Neuronal stem cell (in vitro differentiated cells): ENCODE measurements at regions not wholly inside any gene's neighbourhood (a gene's known extent, or its start where the extent isn't known, plus 50 kb on each side); places are given as distances from the start of the nearest gene placed in this dataset.

Experiments
- DNase-seq: peaks from one replicate; pipeline ENCODE4 v3.0.0-alpha.2; 2013; ENCODE audit warnings: low spot score
- H2AFZ ChIP-seq: one replicate; pipeline ENCODE4 v1.6.1; 2013; ENCODE audit warnings: mild to moderate bottlenecking, low read length, inconsistent platforms
- H2AK5ac ChIP-seq: 2 replicates; pipeline ENCODE4 v1.6.1; 2013; ENCODE audit warnings: low read depth, mild to moderate bottlenecking, inconsistent platforms, low read length, moderate library complexity, mixed read lengths
- H2BK120ac ChIP-seq: 2 replicates; pipeline ENCODE4 v1.6.1; 2013; ENCODE audit warnings: low read depth, mild to moderate bottlenecking, inconsistent platforms, low read length, moderate library complexity, mixed read lengths
- H2BK12ac ChIP-seq: one replicate; pipeline ENCODE4 v1.6.1; 2013; ENCODE audit warnings: low read length, inconsistent platforms
- H2BK15ac ChIP-seq: 2 replicates; pipeline ENCODE4 v1.6.1; 2013; ENCODE audit warnings: mild to moderate bottlenecking, low read length, inconsistent platforms, mixed read lengths
- H2BK5ac ChIP-seq: one replicate; pipeline ENCODE4 v1.6.1; 2013; ENCODE audit warnings: inconsistent platforms, mild to moderate bottlenecking, low read length, moderate library complexity
- H3K14ac ChIP-seq: one replicate; pipeline ENCODE4 v1.6.1; 2013; ENCODE audit warnings: low read length, inconsistent platforms
- H3K18ac ChIP-seq: 2 replicates; pipeline ENCODE4 v1.6.1; 2013; ENCODE audit warnings: low read length, inconsistent platforms
- H3K23ac ChIP-seq: 2 replicates; pipeline ENCODE4 v1.6.1; 2013; ENCODE audit warnings: low read depth, mild to moderate bottlenecking, mixed read lengths, low read length, inconsistent platforms; ENCODE audit not compliant: poor library complexity
- H3K27ac ChIP-seq: replicated peaks from 3 replicates; pipeline ENCODE4 v1.5.1; 2013; ENCODE audit warnings: low read length, inconsistent platforms
- H3K27me3 ChIP-seq, 3 experiments: 2 replicates each; pipeline ENCODE4 v1.6.1; 2013; ENCODE audit warnings: low read length in 3 of 3, mild to moderate bottlenecking in 2 of 3, inconsistent platforms in 1 of 3, low read depth in 1 of 3, mixed read lengths in 1 of 3, moderate library complexity in 1 of 3; ENCODE audit not compliant: control insufficient read depth in 3 of 3, insufficient read depth in 3 of 3
- H3K36me3 ChIP-seq, 2 donors: replicated peaks in 1 of 2; 2 replicates each; pipeline ENCODE4 v1.6.1; 2013; ENCODE audit warnings: low read length in 2 of 2; ENCODE audit not compliant: control insufficient read depth in 2 of 2, insufficient read depth in 2 of 2
- H3K4ac ChIP-seq: 2 replicates; pipeline ENCODE4 v1.6.1; 2013; ENCODE audit warnings: inconsistent platforms, mild to moderate bottlenecking, low read length, moderate library complexity
- H3K4me1 ChIP-seq, 2 donors: 1 replicate in 1 of 2; 2 replicates in 1 of 2; pipeline ENCODE4 v1.6.1; 2013; ENCODE audit warnings: low read length in 2 of 2, low read depth in 1 of 2; ENCODE audit not compliant: control insufficient read depth in 2 of 2, insufficient read depth in 1 of 2
- H3K4me2 ChIP-seq: one replicate; pipeline ENCODE4 v1.6.1; 2013; ENCODE audit warnings: mild to moderate bottlenecking, low read length, inconsistent platforms; ENCODE audit not compliant: insufficient read depth, poor library complexity, severe bottlenecking
- H3K4me3 ChIP-seq, 2 donors: 2 replicates each; pipeline ENCODE4 v1.5.1; 2013; ENCODE audit warnings: low read length in 2 of 2, mild to moderate bottlenecking in 2 of 2, inconsistent platforms in 1 of 2, moderate library complexity in 1 of 2
- H3K79me1 ChIP-seq: one replicate; pipeline ENCODE4 v1.6.1; 2013; ENCODE audit warnings: low read depth, mild to moderate bottlenecking, inconsistent platforms, low read length, moderate library complexity
- H3K9ac ChIP-seq: one replicate; pipeline ENCODE4 v1.6.1; 2013; ENCODE audit warnings: mild to moderate bottlenecking, low read depth, low read length, inconsistent platforms; ENCODE audit not compliant: poor library complexity
- H3K9me3 ChIP-seq, 2 donors: replicated peaks in 1 of 2; 2 replicates each; pipeline versions ENCODE3 to v1.6.1; 2013; ENCODE audit warnings: low read length in 2 of 2, mild to moderate bottlenecking in 2 of 2, inconsistent platforms in 1 of 2, low read depth in 1 of 2, mixed read lengths in 1 of 2, moderate library complexity in 1 of 2; ENCODE audit not compliant: control insufficient read depth in 2 of 2, insufficient read depth in 1 of 2
- H4K8ac ChIP-seq: one replicate; pipeline ENCODE4 v1.6.1; 2013; ENCODE audit warnings: low read depth, mild to moderate bottlenecking, inconsistent platforms, low read length, moderate library complexity
- H4K91ac ChIP-seq: one replicate; pipeline ENCODE4 v1.6.1; 2013; ENCODE audit warnings: low read length, low read depth, mild to moderate bottlenecking, inconsistent platforms; ENCODE audit not compliant: poor library complexity
- WGBS, 2 donors: extraction: QIAGEN DNeasy Blood & Tissue Kit; methylation state at CpG; one replicate each; pipeline ENCODE4 v1.1.7; 2013; ENCODE audit warnings: missing lambda C conversion rate in 2 of 2, mixed read lengths in 1 of 2; ENCODE audit not compliant: insufficient read length in 2 of 2, insufficient replicate concordance in 1 of 2; ENCODE audit errors: extremely low coverage in 2 of 2; 5-methylcytosine and 5-hydroxymethylcytosine counted together

- no peak overlapping the region for H2AFZ ChIP-seq
- no peak for DNase-seq
- H2BK12ac ChIP-seq: no peak overlapping the region
- H3K4me1 ChIP-seq: peaks cover 3 to 7% of the 10 kb centered on the region in 2 donors
- no peak overlapping the region for H3K27ac ChIP-seq
- no peak overlapping the region for H2BK120ac ChIP-seq
- H3K4ac ChIP-seq: no peak overlapping the region
- H2AK5ac ChIP-seq: no peak overlapping the region
- no peaks in the 10 kb centered on the region for H3K27me3 ChIP-seq
- no peak overlapping the region for H2BK15ac ChIP-seq
- WGBS, 2 donors: no CpG with 5 or more reads among the region's 1 CpG
- no peak overlapping the region for H3K4me2 ChIP-seq
- H3K18ac ChIP-seq: no peak overlapping the region
- H3K79me1 ChIP-seq: no peaks in the 10 kb centered on the region
- no peak overlapping the region for H3K23ac ChIP-seq
- no peak overlapping the region for H3K9ac ChIP-seq
- H3K9me3 ChIP-seq: no peaks in the 10 kb centered on the region
- H3K14ac ChIP-seq: no peak overlapping the region
- H3K4me3 ChIP-seq: no peak overlapping the region
- no peak overlapping the region for H2BK5ac ChIP-seq
- H4K8ac ChIP-seq: no peak overlapping the region
- no peaks in the 10 kb centered on the region for H3K36me3 ChIP-seq
- H4K91ac ChIP-seq: no peak overlapping the region
Measured at GRCh38 chr11:128242451-128242850, 344.9 kb downstream of the ETS1 start.

- no peak overlapping the region for H2BK120ac ChIP-seq
- H2AK5ac ChIP-seq: no peak overlapping the region
- no peak overlapping the region for H3K9ac ChIP-seq
- H3K14ac ChIP-seq: no peak overlapping the region
- no peak overlapping the region for H4K8ac ChIP-seq
- H4K91ac ChIP-seq: no peak overlapping the region
- no peak for DNase-seq
- H3K4ac ChIP-seq: no peak overlapping the region
- H2AFZ ChIP-seq: no peak overlapping the region
- H3K18ac ChIP-seq: no peak overlapping the region
- H2BK15ac ChIP-seq: no peak overlapping the region
- H2BK12ac ChIP-seq: no peak overlapping the region
- H3K23ac ChIP-seq: no peak overlapping the region
- H3K4me1 ChIP-seq: no peaks in the 10 kb centered on the region
- no peaks in the 10 kb centered on the region for H3K36me3 ChIP-seq
- H2BK5ac ChIP-seq: no peak overlapping the region
- no peaks in the 10 kb centered on the region for H3K9me3 ChIP-seq
- H3K27ac ChIP-seq: no peak overlapping the region
- no peaks in the 10 kb centered on the region for H3K79me1 ChIP-seq
- no peaks in the 10 kb centered on the region for H3K27me3 ChIP-seq
- no peak overlapping the region for H3K4me2 ChIP-seq
- WGBS, 2 donors: no CpG with 5 or more reads among the region's 6 CpGs
- H3K4me3 ChIP-seq: no peak overlapping the region
Measured at GRCh38 chr11:128240546-128240945, 346.8 kb downstream of the ETS1 start.

DNA sequence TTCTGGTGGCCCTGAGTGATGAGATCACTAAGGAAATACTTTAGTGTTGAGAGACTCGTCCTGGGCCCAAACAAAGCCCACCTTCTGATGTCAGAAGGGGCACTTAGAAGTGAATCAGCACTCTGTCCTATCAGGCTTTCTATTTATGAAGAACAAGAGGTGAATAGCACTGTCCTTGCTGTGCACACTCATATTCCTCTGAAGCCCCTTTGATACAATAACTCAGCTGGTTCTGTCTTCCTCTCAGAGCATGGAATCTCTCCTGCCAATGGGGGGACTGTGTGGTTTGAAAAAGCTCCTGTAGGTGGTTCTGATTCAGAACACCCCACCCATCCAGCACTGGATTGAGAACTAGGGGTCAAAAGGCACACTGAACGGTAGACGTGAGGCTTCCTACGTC is 348.1 kb downstream of the ETS1 start:
- no peaks in the 10 kb centered on the region for H3K27me3 ChIP-seq
- H3K4me3 ChIP-seq: no peak overlapping the region
- WGBS, 2 donors: no CpG with 5 or more reads among the region's 4 CpGs
- no peak overlapping the region for H3K23ac ChIP-seq
- H3K4me2 ChIP-seq: no peak overlapping the region
- no peak overlapping the region for H3K14ac ChIP-seq
- H3K4ac ChIP-seq: no peak overlapping the region
- H2BK5ac ChIP-seq: no peak overlapping the region
- H3K9ac ChIP-seq: no peak overlapping the region
- DNase-seq: no peak
- H4K91ac ChIP-seq: no peak overlapping the region
- H3K18ac ChIP-seq: no peak overlapping the region
- no peak overlapping the region for H2BK120ac ChIP-seq
- H2BK15ac ChIP-seq: no peak overlapping the region
- no peaks in the 10 kb centered on the region for H3K79me1 ChIP-seq
- no peak overlapping the region for H4K8ac ChIP-seq
- H3K36me3 ChIP-seq: no peaks in the 10 kb centered on the region
- no peaks in the 10 kb centered on the region for H3K4me1 ChIP-seq
- peak overlapping the region; percentile 73 for H2AFZ ChIP-seq
- H3K27ac ChIP-seq: no peak overlapping the region
- H2BK12ac ChIP-seq: no peak overlapping the region
- H3K9me3 ChIP-seq: no peaks in the 10 kb centered on the region
- H2AK5ac ChIP-seq: no peak overlapping the region

- Histone ChIP-seq H3K4me3 (no peak overlapping the region), H2BK12ac (no peak overlapping the region), H2AFZ (peak overlapping the region; percentile 73), H3K9me3 (no peaks in the 10 kb centered on the region), H3K27ac (no peak overlapping the region), H3K18ac (no peak overlapping the region), H3K27me3 (no peaks in the 10 kb centered on the region), H3K36me3 (no peaks in the 10 kb centered on the region), H3K4me2 (no peak overlapping the region), H3K4ac (no peak overlapping the region), H3K14ac (no peak overlapping the region), H4K91ac (no peak overlapping the region), H2BK15ac (no peak overlapping the region), H2AK5ac (no peak overlapping the region), H3K9ac (no peak overlapping the region), H2BK120ac (no peak overlapping the region), H3K4me1 (no peaks in the 10 kb centered on the region), H2BK5ac (no peak overlapping the region), H3K79me1 (no peaks in the 10 kb centered on the region), H4K8ac (no peak overlapping the region), H3K23ac (no peak overlapping the region)
- WGBS, 2 donors: no CpG with 5 or more reads among the region's 1 CpG
- DNase-seq: no peak
Measured at GRCh38 chr11:128238521-128239265, 348.7 kb downstream of the ETS1 start.
